Mucosa of rectum (tissue), 2 donors: ENCODE measurements at regions not wholly inside any gene's neighbourhood (a gene's known extent, or its start where the extent isn't known, plus 50 kb on each side); places are given as distances from the start of the nearest gene placed in this dataset.

Experiments used
- H3K27ac ChIP-seq, 2 donors: one replicate each; pipeline ENCODE4 v1.7.0; 2013; ENCODE audit warnings: inconsistent platforms in 2 of 2, low read depth in 2 of 2, low read length in 2 of 2
- H3K27me3 ChIP-seq, 2 donors: one replicate each; pipeline ENCODE4 v1.7.0; 2013; ENCODE audit warnings: low read length in 2 of 2; ENCODE audit not compliant: control insufficient read depth in 2 of 2, insufficient read depth in 2 of 2
- H3K36me3 ChIP-seq, 2 donors: one replicate each; pipeline ENCODE4 v1.7.0; 2013; ENCODE audit warnings: low read length in 2 of 2; ENCODE audit not compliant: control insufficient read depth in 2 of 2, insufficient read depth in 2 of 2
- H3K4me1 ChIP-seq, 2 donors: one replicate each; pipeline ENCODE4 v1.7.0; 2013; ENCODE audit warnings: low read length in 2 of 2, mild to moderate bottlenecking in 1 of 2; ENCODE audit not compliant: control insufficient read depth in 2 of 2, insufficient read depth in 2 of 2
- H3K4me3 ChIP-seq, 2 donors: one replicate each; pipeline ENCODE4 v1.7.0; 2013; ENCODE audit warnings: low read length in 2 of 2
- H3K9ac ChIP-seq, 2 donors: one replicate each; pipeline ENCODE4 v1.7.0; 2013; ENCODE audit warnings: low read length in 2 of 2, low read depth in 1 of 2, mild to moderate bottlenecking in 1 of 2
- H3K9me3 ChIP-seq, 2 donors: one replicate each; pipeline ENCODE4 v1.7.0; 2013; ENCODE audit warnings: low read length in 2 of 2; ENCODE audit not compliant: control insufficient read depth in 2 of 2
- donor health status: healthy.
- donor health status: Normal muscosa, but diverticular disease.

GRCh38 chr12:82069931-82070514 lies 288.2 kb downstream of the CCDC59 start:
- Histone ChIP-seq H3K9ac (no peak overlapping the region), H3K4me1 (no peaks in the 10 kb centered on the region), H3K36me3 (no peaks in the 10 kb centered on the region), H3K4me3 (no peak overlapping the region), H3K27me3 (no peaks in the 10 kb centered on the region), H3K9me3 (no peaks in the 10 kb centered on the region), H3K27ac (no peak overlapping the region)

DNA sequence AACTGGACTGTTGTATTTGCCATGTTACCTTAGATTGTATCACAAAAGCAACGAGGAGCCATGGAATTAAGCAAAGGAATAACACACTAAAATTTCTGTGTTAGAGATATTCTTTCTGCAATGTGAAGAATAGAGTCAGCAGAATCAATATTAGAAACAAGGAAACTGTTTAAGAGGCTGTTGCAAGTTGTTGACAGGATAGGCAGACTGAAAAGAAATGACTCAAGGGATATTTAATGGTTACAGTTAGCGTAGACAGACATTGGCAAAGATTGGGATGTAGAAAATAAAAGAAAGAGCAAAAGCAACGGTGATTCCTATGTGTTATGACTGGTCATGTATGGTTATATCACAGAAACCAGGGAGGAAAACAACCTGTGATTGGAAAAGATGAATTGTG lies 299.0 kb upstream of the PPFIA2 start:
- Histone ChIP-seq H3K4me3 (no peak overlapping the region), H3K27ac (no peak overlapping the region), H3K9me3 (peaks cover 0 to 2% of the 10 kb centered on the region in 2 donors), H3K36me3 (no peaks in the 10 kb centered on the region), H3K9ac (no peak overlapping the region), H3K4me1 (no peaks in the 10 kb centered on the region), H3K27me3 (no peaks in the 10 kb centered on the region)

DNA sequence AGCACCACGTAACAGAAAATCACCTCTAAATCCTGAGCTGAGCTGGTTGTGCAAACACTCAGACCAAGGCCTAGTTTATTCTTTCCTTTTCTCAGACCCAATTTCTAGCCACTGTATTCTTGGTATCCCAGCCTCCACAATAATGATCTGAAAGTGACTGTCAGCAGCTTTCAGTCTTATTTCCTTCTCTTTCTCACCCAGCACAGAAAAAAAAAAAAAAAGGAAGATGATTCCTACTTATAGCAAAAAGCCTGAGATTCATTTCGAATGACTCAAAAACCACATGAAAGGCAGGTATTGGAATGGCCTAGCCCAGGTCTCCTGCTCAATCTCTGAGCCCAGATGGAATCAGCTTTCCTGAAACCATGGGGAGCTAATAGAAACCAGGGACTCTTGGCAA lies 298.6 kb upstream of the PPFIA2 start:
- Histone ChIP-seq H3K27me3 (no peaks in the 10 kb centered on the region), H3K9ac (no peak overlapping the region), H3K36me3 (no peaks in the 10 kb centered on the region), H3K4me3 (no peak overlapping the region), H3K9me3 (peaks cover 0 to 2% of the 10 kb centered on the region in 2 donors), H3K27ac (no peak overlapping the region), H3K4me1 (no peaks in the 10 kb centered on the region)

- Histone ChIP-seq H3K9me3 (peaks cover 0 to 2% of the 10 kb centered on the region in 2 donors), H3K4me1 (no peaks in the 10 kb centered on the region), H3K9ac (no peak overlapping the region), H3K4me3 (no peak overlapping the region), H3K27me3 (no peaks in the 10 kb centered on the region), H3K36me3 (no peaks in the 10 kb centered on the region), H3K27ac (no peak overlapping the region)
Measured at GRCh38 chr12:82055391-82055790, 296.2 kb upstream of the PPFIA2 start.

DNA sequence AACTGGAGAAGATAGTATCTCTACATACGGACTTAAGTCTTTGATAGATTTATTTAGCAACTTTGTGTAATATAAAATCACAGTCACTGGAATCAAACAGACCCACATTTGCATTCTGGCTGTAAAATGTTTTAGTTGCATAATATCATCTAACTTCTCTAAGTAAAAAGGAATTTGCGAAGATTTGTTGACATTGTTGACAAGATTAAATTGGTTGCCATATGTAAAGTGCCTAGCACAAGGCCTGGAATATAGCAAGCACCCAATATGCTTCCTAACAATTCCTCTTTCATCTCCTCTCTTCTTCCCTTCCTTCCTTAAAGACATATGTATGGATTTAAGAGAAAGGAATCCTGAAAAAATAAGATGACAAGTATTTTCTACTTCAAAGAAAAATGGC lies 295.4 kb upstream of the PPFIA2 start:
- no peak overlapping the region for H3K9ac ChIP-seq
- no peaks in the 10 kb centered on the region for H3K27me3 ChIP-seq
- H3K27ac ChIP-seq: no peak overlapping the region
- no peak overlapping the region for H3K4me3 ChIP-seq
- H3K9me3 ChIP-seq: peaks cover 0 to 2% of the 10 kb centered on the region in 2 donors
- no peaks in the 10 kb centered on the region for H3K36me3 ChIP-seq
- H3K4me1 ChIP-seq: no peaks in the 10 kb centered on the region

GRCh38 chr12:82047446-82047845 lies 288.3 kb upstream of the PPFIA2 start:
- Histone ChIP-seq H3K36me3 (no peaks in the 10 kb centered on the region), H3K9me3 (no peaks in the 10 kb centered on the region), H3K4me1 (no peaks in the 10 kb centered on the region), H3K9ac (no peak overlapping the region), H3K4me3 (no peak overlapping the region), H3K27me3 (no peaks in the 10 kb centered on the region), H3K27ac (no peak overlapping the region)

- Histone ChIP-seq H3K4me1 (no peaks in the 10 kb centered on the region), H3K9ac (no peak overlapping the region), H3K27me3 (no peaks in the 10 kb centered on the region), H3K9me3 (no peaks in the 10 kb centered on the region), H3K4me3 (no peak overlapping the region), H3K36me3 (no peaks in the 10 kb centered on the region), H3K27ac (no peak overlapping the region)
Measured at GRCh38 chr12:82040987-82041743, 282.0 kb upstream of the PPFIA2 start.

GRCh38 chr12:82034769-82035168 lies 275.6 kb upstream of the PPFIA2 start:
- Histone ChIP-seq H3K4me3 (no peak overlapping the region), H3K36me3 (no peaks in the 10 kb centered on the region), H3K9me3 (no peaks in the 10 kb centered on the region), H3K27ac (no peak overlapping the region), H3K27me3 (no peaks in the 10 kb centered on the region), H3K4me1 (no peaks in the 10 kb centered on the region), H3K9ac (no peak overlapping the region)

DNA sequence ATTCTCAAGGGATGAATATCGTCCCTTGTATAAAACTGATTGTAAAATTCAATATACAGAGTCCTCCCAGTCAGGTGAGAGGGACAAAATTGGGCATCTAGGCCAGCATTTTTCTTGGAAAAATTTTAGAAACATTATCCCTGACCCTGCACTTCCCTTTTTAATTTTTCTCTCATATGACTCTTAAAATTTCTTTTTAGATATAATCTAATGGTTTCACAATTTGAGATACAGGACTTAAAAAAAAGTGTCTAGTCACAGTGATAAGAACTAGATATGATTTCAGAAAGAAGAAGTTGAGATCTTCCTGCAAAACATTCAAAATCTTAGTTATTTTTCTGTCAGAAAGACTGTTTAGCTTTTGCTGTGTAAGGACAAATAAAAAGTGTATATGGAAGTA lies 270.8 kb upstream of the PPFIA2 start:
- no peak overlapping the region for H3K9ac ChIP-seq
- H3K36me3 ChIP-seq: no peaks in the 10 kb centered on the region
- H3K9me3 ChIP-seq: no peaks in the 10 kb centered on the region
- H3K4me1 ChIP-seq: no peaks in the 10 kb centered on the region
- no peak overlapping the region for H3K4me3 ChIP-seq
- no peak overlapping the region for H3K27ac ChIP-seq
- no peaks in the 10 kb centered on the region for H3K27me3 ChIP-seq

DNA sequence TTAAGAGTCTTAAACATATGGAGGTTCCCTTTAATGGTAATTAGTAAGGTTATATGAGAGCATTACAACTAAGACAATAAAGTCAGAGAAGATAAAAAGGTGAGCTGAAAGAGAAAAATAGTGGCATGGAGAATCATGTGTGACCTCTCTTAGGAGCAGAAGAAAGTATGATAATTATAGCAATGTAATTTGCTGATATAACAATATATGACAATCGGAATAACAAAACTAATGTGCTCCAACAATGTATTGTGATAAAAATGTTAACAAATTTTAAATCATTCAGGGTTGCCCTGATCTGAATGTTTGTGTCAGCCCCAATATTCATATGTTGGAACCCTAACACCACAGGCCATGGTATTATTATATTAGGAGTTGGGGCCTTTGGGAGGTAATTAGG lies 269.6 kb upstream of the PPFIA2 start:
- no peaks in the 10 kb centered on the region for H3K36me3 ChIP-seq
- no peaks in the 10 kb centered on the region for H3K9me3 ChIP-seq
- H3K4me1 ChIP-seq: no peaks in the 10 kb centered on the region
- H3K4me3 ChIP-seq: no peak overlapping the region
- H3K27me3 ChIP-seq: no peaks in the 10 kb centered on the region
- no peak overlapping the region for H3K9ac ChIP-seq
- no peak overlapping the region for H3K27ac ChIP-seq
